Endothelial cell of umbilical vein (primary cell): ENCODE measurements at regions not wholly inside any gene's neighbourhood (a gene's known extent, or its start where the extent isn't known, plus 50 kb on each side); places are given as distances from the start of the nearest gene placed in this dataset.

ENCODE experiments used
- BruUV-seq: library from RNA; stranded (reverse); fragments of 400-500 nt; replicated peaks from 2 replicates; lab custom pipeline; 2021; lab: Mats Ljungman, UMichigan
- CTCF ChIA-PET: fragments of 300-600, 350-600 bp; sonication (Branson Sonifier 250); formaldehyde crosslinking; loops from one replicate; lab custom pipeline; 2021; ENCODE audit warnings: antibody characterized with exemption, inconsistent platforms; lab: Charles Lee
- POLR2A ChIA-PET: fragments of 300-600, 350-600 bp; sonication (Branson Sonifier 250); formaldehyde crosslinking; loops from one replicate; lab custom pipeline; 2021; ENCODE audit warnings: antibody characterized with exemption, inconsistent platforms; lab: Charles Lee
- DNase-seq: peaks from one replicate; pipeline ENCODE4 v3.0.0-alpha.2; 2011; ENCODE audit warnings: low read depth, low spot score
- FAIRE-seq: peaks from 2 replicates; lab custom pipeline; 2011; peaks lifted over from hg19 to GRCh38; lab: Jason Lieb, UNC
- H2AFZ ChIP-seq: 2 replicates; pipeline ENCODE4 v1.6.0; 2012; ENCODE audit warnings: low read depth, low read length, control low read depth, inconsistent platforms
- H3K27ac ChIP-seq: 2 replicates; pipeline ENCODE4 v1.5.1; 2011; ENCODE audit warnings: low read depth, mild to moderate bottlenecking, control low read depth, low read length, moderate library complexity; ENCODE audit not compliant: insufficient read depth
- H3K27me3 ChIP-seq, 2 experiments: 2 replicates each; pipeline versions ENCODE4 v1.6.0 to v1.6.1; 2011; ENCODE audit warnings: low read length in 2 of 2, mixed read lengths in 1 of 2; ENCODE audit not compliant: control insufficient read depth in 2 of 2, insufficient read depth in 2 of 2
- H3K36me3 ChIP-seq, 2 experiments: 2 replicates in 1 of 2; 3 replicates in 1 of 2; pipeline ENCODE4 v1.5.1; 2011; ENCODE audit warnings: low read length in 2 of 2, mild to moderate bottlenecking in 1 of 2, moderate library complexity in 1 of 2; ENCODE audit not compliant: control insufficient read depth in 2 of 2, insufficient read depth in 2 of 2; ENCODE audit errors: extremely low read depth in 1 of 2
- H3K4me1 ChIP-seq: 3 replicates; pipeline ENCODE4 v1.5.1; 2011; ENCODE audit warnings: mild to moderate bottlenecking, low read length; ENCODE audit not compliant: control insufficient read depth, insufficient read depth; ENCODE audit errors: extremely low read depth
- H3K4me2 ChIP-seq: 2 replicates; pipeline ENCODE4 v1.6.1; 2011; ENCODE audit warnings: low read length, control low read depth, mixed read lengths; ENCODE audit not compliant: insufficient read depth
- H3K4me3 ChIP-seq, 3 experiments: fragments of 200-600 bp in 1 of 3; sonication (generic), shearing (Covaris generic) in 1 of 3; replicated peaks in 1 of 3; 2 replicates each; pipeline ENCODE4 v1.5.1; 2011 to 2016; ENCODE audit warnings: control low read depth in 3 of 3, low read length in 3 of 3, mild to moderate bottlenecking in 2 of 3, inconsistent platforms in 1 of 3, low read depth in 1 of 3, moderate library complexity in 1 of 3; ENCODE audit not compliant: insufficient read depth in 1 of 3
- H3K79me2 ChIP-seq: 2 replicates; pipeline ENCODE4 v1.6.0; 2012; ENCODE audit warnings: low read length, inconsistent platforms; ENCODE audit not compliant: control insufficient read depth, insufficient read depth
- H3K9ac ChIP-seq: replicated peaks from 2 replicates; pipeline ENCODE3; 2011; ENCODE audit warnings: low read length, control low read depth; ENCODE audit not compliant: insufficient read depth; ENCODE audit errors: extremely low read depth
- H3K9me1 ChIP-seq: replicated peaks from 3 replicates; pipeline ENCODE4 v1.6.0; 2011; ENCODE audit warnings: mild to moderate bottlenecking, low read length; ENCODE audit not compliant: control insufficient read depth, insufficient read depth; ENCODE audit errors: extremely low read depth
- H3K9me3 ChIP-seq: replicated peaks from 2 replicates; pipeline ENCODE4 v1.5.1; 2012; ENCODE audit warnings: low read length, inconsistent platforms; ENCODE audit not compliant: control insufficient read depth, insufficient read depth
- H4K20me1 ChIP-seq: replicated peaks from 2 replicates; pipeline ENCODE3; 2011; ENCODE audit warnings: mild to moderate bottlenecking, low read length; ENCODE audit not compliant: control insufficient read depth, insufficient read depth; ENCODE audit errors: extremely low read depth
- EZH2 ChIP-seq: IDR thresholded peaks from 2 replicates; pipeline ENCODE4 v1.6.1; 2012; ENCODE audit warnings: borderline replicate concordance, low read depth, mild to moderate bottlenecking, moderate library complexity, low read length, inconsistent platforms; ENCODE audit not compliant: severe bottlenecking
- FOS ChIP-seq: IDR thresholded peaks from 2 replicates; pipeline ENCODE4 v1.6.1; 2011; ENCODE audit warnings: mild to moderate bottlenecking, low read length, moderate library complexity, borderline replicate concordance; ENCODE audit not compliant: insufficient read depth
- GATA2 ChIP-seq: IDR thresholded peaks from 2 replicates; pipeline ENCODE4 v1.7.0; 2011; ENCODE audit warnings: low read depth, mild to moderate bottlenecking, moderate library complexity, mixed read lengths, low read length; ENCODE audit not compliant: insufficient read length, insufficient read depth
- JUN ChIP-seq: IDR thresholded peaks from 2 replicates; pipeline ENCODE4 v1.6.1; 2011; ENCODE audit warnings: borderline replicate concordance, low read depth; ENCODE audit not compliant: insufficient read length, insufficient read depth
- MYC ChIP-seq: IDR thresholded peaks from one replicate; pipeline ENCODE4 v1.6.1; 2011; ENCODE audit warnings: mild to moderate bottlenecking, low read depth, low read length
- POLR2A ChIP-seq: IDR thresholded peaks from 2 replicates; pipeline ENCODE4 v1.6.1; 2012; ENCODE audit warnings: low read depth, mild to moderate bottlenecking, control low read depth, low read length
- POLR2AphosphoS5 ChIP-seq: IDR thresholded peaks from 2 replicates; pipeline ENCODE4 v1.6.1; 2012; ENCODE audit warnings: low read depth, mild to moderate bottlenecking, control low read depth, low read length, moderate library complexity; ENCODE audit not compliant: insufficient read depth
- dilution Hi-C: fragments of 300-500 bp; cut with MboI; formaldehyde crosslinking; loops from one replicate; pipeline ENCODE4 v1.15.0; 2019; ENCODE audit warnings: low sequenced_read_pairs; ENCODE audit not compliant: extremely low pct_ligation_motif_present
- intact Hi-C: fragments of 100-400 bp; cut with micrococcal nuclease; formaldehyde crosslinking; loops from one replicate; pipeline ENCODE4 v1.10.0; 2022
- TF ChIP-seq, protein P1 (sequence below), 2 donors: IDR thresholded peaks; 1 replicate in 1 of 2; 2 replicates in 1 of 2; pipeline ENCODE4 v1.5.1; 2011; ENCODE audit warnings: low read length in 2 of 2, mild to moderate bottlenecking in 2 of 2, moderate library complexity in 2 of 2, control low read depth in 1 of 2, inconsistent platforms in 1 of 2, low read depth in 1 of 2; ENCODE audit not compliant: insufficient read depth in 1 of 2; ENCODE audit errors: extremely low read depth in 1 of 2
- TF ChIP-seq, protein P2 (sequence below): IDR thresholded peaks from 2 replicates; pipeline ENCODE4 v1.6.1; 2011; ENCODE audit not compliant: insufficient read depth, insufficient read length

DNA sequence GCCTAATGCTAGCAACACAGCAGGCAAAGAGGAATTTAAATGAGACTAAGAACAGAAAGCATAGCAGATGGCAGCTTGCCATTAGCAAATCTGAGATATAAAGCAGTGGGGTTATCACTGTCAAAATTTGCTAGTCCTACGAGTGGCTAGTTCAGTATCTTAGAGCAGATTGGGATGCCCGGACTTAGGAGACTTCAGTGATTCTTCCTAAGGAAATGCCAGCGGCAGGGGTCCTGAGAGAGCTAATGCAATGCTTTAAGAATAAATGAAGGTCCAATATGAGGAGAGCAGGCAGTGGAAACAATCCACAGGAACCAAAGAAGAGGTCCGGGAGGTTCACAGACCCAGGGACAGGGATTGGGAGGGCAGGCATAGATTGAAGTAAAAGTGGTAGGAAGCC lies 169.3 kb upstream of the NPSR1 start:
- no peak overlapping the region for H3K4me2 ChIP-seq
- no peak for FAIRE-seq
- BruUV-seq, result no TSS peak
- H3K36me3 ChIP-seq, result no peaks in the 10 kb centered on the region
- ChIA-PET CTCF (interaction anchor here (2.6 kb wide), 1 partner anchor 9 kb away, joined by 7 read pairs; no protein-coding TSS in a partner anchor), POLR2A (no interaction called here)
- no peak overlapping the region for H2AFZ ChIP-seq
- no peaks in the 10 kb centered on the region for H3K9me3 ChIP-seq
- TF ChIP-seq JUN, result no peak
- TF ChIP-seq EZH2, result no peak
- TF ChIP-seq POLR2A, result no peak
- TF ChIP-seq, protein P1, sequence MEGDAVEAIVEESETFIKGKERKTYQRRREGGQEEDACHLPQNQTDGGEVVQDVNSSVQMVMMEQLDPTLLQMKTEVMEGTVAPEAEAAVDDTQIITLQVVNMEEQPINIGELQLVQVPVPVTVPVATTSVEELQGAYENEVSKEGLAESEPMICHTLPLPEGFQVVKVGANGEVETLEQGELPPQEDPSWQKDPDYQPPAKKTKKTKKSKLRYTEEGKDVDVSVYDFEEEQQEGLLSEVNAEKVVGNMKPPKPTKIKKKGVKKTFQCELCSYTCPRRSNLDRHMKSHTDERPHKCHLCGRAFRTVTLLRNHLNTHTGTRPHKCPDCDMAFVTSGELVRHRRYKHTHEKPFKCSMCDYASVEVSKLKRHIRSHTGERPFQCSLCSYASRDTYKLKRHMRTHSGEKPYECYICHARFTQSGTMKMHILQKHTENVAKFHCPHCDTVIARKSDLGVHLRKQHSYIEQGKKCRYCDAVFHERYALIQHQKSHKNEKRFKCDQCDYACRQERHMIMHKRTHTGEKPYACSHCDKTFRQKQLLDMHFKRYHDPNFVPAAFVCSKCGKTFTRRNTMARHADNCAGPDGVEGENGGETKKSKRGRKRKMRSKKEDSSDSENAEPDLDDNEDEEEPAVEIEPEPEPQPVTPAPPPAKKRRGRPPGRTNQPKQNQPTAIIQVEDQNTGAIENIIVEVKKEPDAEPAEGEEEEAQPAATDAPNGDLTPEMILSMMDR (IDR thresholded peaks at IDR 0.05; ENCODE audit: extremely low read depth in 1 of 2, insufficient read depth in 1 of 2, low read depth in 1 of 2, low read length in 2 of 2), result no peak
- no peak for TF ChIP-seq FOS
- no peak for TF ChIP-seq MYC
- TF ChIP-seq POLR2AphosphoS5, result no peak
- TF ChIP-seq, protein P2, sequence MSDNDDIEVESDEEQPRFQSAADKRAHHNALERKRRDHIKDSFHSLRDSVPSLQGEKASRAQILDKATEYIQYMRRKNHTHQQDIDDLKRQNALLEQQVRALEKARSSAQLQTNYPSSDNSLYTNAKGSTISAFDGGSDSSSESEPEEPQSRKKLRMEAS, result no peak
- no peak for TF ChIP-seq GATA2
- H3K4me3 ChIP-seq, result no peak overlapping the region
- DNase-seq, result no peak
- no peaks in the 10 kb centered on the region for H4K20me1 ChIP-seq
- H3K4me1 ChIP-seq, result no peaks in the 10 kb centered on the region
- intact Hi-C loops, result no loop called here
- no peak overlapping the region for H3K27ac ChIP-seq
- dilution Hi-C loops, result no loop called here
- H3K9me1 ChIP-seq, result no peaks in the 10 kb centered on the region
- H3K9ac ChIP-seq, result no peak overlapping the region
- H3K79me2 ChIP-seq, result no peaks in the 10 kb centered on the region
- H3K27me3 ChIP-seq, result no peaks in the 10 kb centered on the region
